ENCODE measurements at regions not wholly inside any gene's neighbourhood (a gene's known extent, or its start where the extent isn't known, plus 50 kb on each side); places are given as distances from the start of the nearest gene placed in this dataset.

DNA sequence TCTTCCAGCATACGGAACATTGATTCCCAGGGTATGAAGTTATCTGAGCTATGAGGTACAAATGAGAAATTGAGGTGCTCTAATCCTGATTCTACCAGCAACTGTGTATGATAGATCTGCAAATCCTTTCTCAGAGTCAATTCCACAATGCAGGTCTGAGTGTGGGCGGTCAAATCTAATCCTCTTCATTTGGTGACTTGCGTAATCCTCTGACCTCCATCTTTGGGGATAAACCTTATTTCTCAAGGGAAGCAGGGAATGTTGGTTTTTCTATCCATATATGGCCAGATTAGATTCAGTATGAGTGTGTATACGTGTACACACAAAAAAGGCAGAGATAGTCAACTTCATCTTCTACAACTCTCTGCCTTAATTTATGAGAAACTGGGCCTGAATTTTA is 348.4 kb upstream of the IL12A start:
- Mint-ChIP-seq H3K4me1 (ENCODE audit: low read depth) (no peaks in the 10 kb centered on the region), H3K36me3 (ENCODE audit: low read depth) (no peaks in the 10 kb centered on the region), H3K9me3 (no peaks in the 10 kb centered on the region), H3K27me3 (ENCODE audit: low read depth) (no peaks in the 10 kb centered on the region), H3K27ac (no peak overlapping the region), H3K4me3 (no peak overlapping the region)

DNA sequence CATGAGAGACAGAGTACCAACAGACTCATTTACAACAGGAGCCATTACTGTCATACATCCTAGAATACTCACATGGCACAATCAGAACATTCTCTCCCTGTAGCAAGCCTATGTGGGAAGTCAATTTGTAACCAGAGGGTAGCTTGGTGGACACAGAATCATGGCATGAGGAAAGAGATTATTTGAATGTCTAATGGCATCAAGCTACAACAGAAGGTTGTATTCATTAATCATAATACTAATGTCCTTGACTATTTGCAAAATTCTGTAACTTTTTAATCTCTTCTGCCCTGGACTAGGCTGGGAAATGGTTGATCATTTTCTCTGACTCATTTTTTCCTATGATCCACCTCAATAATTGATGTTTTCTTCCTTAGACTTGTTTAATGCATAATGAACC is 345.2 kb upstream of the IL12A start:
- Mint-ChIP-seq H3K36me3 (ENCODE audit: low read depth) (no peaks in the 10 kb centered on the region), H3K4me3 (no peak overlapping the region), H3K27me3 (ENCODE audit: low read depth) (no peaks in the 10 kb centered on the region), H3K4me1 (ENCODE audit: low read depth) (no peaks in the 10 kb centered on the region), H3K9me3 (no peaks in the 10 kb centered on the region), H3K27ac (no peak overlapping the region)

DNA sequence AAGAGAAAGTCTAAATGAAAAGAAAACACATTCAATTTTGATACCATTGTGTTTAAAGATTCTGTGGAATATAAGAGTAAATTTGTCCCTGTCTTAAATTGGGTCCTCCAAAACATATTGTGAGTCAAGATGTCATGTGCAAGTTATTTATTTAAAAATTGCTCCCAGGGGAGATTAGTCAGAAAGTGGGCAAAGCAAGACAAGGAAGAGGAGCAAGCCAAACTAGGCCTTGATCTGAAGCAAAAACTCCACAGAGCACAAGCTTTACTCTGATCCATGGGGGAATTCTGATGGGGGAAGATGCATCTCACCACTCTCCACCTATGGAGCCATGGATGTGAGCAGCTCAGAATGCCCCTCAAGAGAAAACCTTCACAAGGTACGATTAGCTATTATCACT is 342.8 kb upstream of the IL12A start:
- Mint-ChIP-seq H3K4me3 (no peak overlapping the region), H3K27ac (no peak overlapping the region), H3K9me3 (no peaks in the 10 kb centered on the region), H3K4me1 (ENCODE audit: low read depth) (no peaks in the 10 kb centered on the region), H3K36me3 (ENCODE audit: low read depth) (no peaks in the 10 kb centered on the region), H3K27me3 (ENCODE audit: low read depth) (no peaks in the 10 kb centered on the region)

DNA sequence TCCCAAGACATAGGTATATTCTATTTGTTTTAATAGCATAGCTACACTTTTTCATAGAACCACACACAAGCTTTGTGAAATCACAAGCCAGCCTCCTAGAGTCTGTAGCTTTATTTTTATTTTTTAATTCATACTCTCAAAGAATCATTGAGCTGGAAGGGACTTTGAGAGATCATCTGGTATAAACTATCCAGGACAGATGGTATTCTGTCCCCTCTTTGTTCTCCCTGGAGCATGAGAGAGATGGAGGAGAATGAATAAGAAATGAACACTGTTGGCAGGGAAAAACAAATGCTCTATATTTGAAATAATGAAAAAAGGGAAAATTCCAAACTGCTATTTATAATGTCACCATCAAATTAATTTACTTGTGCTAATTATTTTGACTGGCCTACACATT is 338.7 kb upstream of the IL12A start:
- H3K4me1 Mint-ChIP-seq (ENCODE audit: low read depth) = no peaks in the 10 kb centered on the region

DNA sequence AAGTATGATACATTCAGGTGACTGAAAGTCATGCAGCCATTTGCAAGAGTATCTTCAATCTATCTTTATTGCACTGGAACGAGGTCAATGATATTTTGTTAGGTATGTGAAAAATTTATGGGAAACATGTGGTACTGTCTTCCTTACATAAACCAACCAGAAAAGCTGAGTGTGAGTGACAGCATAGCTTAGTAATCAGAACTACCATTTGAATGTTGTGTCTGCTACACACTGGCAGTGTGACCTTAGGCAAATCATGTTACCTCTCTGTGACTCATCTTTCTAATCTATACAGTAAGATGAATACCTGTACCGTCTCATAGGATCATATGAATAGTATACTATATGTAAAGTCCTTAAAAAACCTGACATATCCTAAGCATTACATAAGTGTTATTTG is 337.9 kb upstream of the IL12A start:
- no peaks in the 10 kb centered on the region for H3K27me3 Mint-ChIP-seq (ENCODE audit: low read depth)
- H3K9me3 Mint-ChIP-seq = no peaks in the 10 kb centered on the region
- H3K36me3 Mint-ChIP-seq (ENCODE audit: low read depth) = no peaks in the 10 kb centered on the region

More for the DNA sequence above, 338.7 kb upstream of the IL12A start:
- H3K27me3 Mint-ChIP-seq (ENCODE audit: low read depth) = no peaks in the 10 kb centered on the region
- H3K27ac Mint-ChIP-seq = no peak overlapping the region
- H3K9me3 Mint-ChIP-seq = no peaks in the 10 kb centered on the region
- H3K36me3 Mint-ChIP-seq (ENCODE audit: low read depth) = no peaks in the 10 kb centered on the region
- no peak overlapping the region for H3K4me3 Mint-ChIP-seq

DNA sequence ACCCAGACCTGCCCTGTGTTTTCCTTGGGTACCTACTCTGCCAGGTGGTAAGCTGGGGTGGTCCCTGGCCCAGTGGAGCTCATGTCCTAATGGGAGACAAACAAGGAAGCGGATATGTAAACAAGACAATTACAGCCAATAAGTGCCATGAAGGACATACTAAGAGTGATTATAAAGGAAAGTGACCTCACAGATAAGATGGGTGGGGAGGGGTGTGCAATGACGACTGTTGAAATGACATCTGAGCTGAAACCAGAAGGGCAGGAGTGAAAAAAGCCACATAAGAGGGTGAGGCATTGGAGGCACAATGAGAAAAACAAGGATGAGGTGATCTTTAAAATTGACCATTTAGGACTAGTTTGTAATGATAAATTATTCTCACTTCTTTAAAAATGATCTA is 336.2 kb upstream of the IL12A start:
- Mint-ChIP-seq H3K9me3 (no peaks in the 10 kb centered on the region), H3K4me3 (no peak overlapping the region), H3K36me3 (ENCODE audit: low read depth) (no peaks in the 10 kb centered on the region), H3K27me3 (ENCODE audit: low read depth) (no peaks in the 10 kb centered on the region), H3K27ac (no peak overlapping the region), H3K4me1 (ENCODE audit: low read depth) (no peaks in the 10 kb centered on the region)

More for the DNA sequence above, 337.9 kb upstream of the IL12A start:
- Mint-ChIP-seq H3K4me1 (ENCODE audit: low read depth) (no peaks in the 10 kb centered on the region), H3K27ac (no peak overlapping the region), H3K4me3 (no peak overlapping the region)

DNA sequence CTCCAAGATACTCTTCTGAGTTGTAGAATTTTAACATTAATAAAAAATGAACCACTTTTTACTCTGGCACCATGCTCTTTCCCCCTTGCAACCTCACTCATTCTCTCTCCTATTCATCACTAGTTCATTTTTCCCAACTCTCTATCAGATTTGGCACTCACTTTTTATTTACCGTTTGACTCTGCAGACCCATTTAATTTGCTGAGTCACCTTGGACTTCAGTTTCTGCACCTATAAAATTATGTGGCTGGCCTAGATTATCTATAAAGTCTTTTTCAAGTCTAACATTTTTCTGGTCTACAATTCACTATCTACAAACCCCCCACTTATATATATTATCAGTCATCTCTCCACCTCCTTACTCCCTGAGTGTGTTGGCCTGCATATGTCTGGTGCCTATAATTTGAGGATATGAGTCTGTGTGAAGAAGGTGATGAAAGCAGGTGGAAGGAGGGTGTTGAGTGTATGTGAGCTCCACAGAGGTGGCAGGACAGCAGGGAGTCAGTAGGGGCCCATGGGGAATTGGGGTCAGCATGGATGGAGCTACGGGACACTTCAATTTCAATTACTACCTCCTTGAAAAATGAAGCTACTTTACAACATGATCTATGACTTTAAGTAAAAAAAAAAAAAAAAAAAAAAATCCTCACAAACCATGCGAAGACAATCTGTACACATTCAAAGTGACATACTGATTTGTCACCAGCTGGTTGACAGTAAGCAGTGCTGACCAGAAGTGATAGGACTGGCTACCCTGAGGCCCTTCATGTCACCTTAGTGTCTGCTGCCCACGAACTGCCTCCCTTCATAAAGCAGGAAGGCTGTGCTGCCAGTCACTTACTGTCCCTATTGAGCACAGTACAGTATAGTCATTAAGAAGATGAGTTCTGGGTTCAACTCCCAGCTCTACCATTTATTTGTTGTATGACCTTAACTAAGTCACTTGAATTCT is 334.2 kb upstream of the IL12A start:
- no peaks in the 10 kb centered on the region for H3K4me1 Mint-ChIP-seq (ENCODE audit: low read depth)
- no peak overlapping the region for H3K4me3 Mint-ChIP-seq
- H3K27me3 Mint-ChIP-seq (ENCODE audit: low read depth) = no peaks in the 10 kb centered on the region
- H3K36me3 Mint-ChIP-seq (ENCODE audit: low read depth) = no peaks in the 10 kb centered on the region
- no peaks in the 10 kb centered on the region for H3K9me3 Mint-ChIP-seq
- no peak overlapping the region for H3K27ac Mint-ChIP-seq

DNA sequence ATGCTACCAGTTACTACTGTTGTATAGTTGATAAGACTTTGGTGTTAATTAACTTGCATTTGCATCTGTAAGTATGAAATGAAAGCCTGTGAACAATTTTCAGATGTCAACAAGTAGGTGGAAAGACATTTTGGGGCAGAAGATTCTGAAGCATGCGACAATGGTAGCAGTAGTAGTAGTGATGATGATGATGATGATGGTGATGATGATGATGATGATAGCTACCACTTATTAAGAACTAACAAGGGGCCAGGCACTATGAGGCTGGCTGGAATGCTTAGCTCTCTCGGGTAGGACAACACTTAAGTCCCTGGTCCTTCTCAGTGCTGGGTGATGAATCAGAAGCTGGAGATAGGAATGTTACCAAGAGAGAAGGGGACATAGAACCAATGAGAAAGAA is 333.4 kb upstream of the IL12A start:
- Mint-ChIP-seq H3K27ac (no peak overlapping the region), H3K36me3 (ENCODE audit: low read depth) (no peaks in the 10 kb centered on the region), H3K9me3 (no peaks in the 10 kb centered on the region), H3K27me3 (ENCODE audit: low read depth) (no peaks in the 10 kb centered on the region), H3K4me1 (ENCODE audit: low read depth) (no peaks in the 10 kb centered on the region), H3K4me3 (no peak overlapping the region)

DNA sequence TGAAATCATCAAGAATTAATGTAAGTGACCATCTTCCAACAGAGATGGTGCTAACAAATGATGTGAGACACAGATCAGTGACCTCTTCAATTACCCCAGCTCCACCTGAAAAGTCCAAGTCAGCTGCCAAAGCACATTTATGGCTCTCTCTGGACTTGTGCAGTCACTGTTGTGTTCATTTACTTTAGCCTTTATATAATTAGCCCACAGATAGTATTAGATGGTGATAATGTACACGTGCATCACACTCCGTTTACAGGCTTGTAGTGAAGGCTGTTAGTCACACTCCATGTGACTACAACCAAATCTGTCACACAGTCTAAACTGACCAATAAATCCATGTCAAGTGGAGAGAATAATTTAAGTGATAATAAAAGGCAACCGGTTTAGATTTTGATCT is 331.5 kb upstream of the IL12A start:
- Mint-ChIP-seq H3K27me3 (ENCODE audit: low read depth) (no peaks in the 10 kb centered on the region), H3K36me3 (ENCODE audit: low read depth) (no peaks in the 10 kb centered on the region), H3K9me3 (no peaks in the 10 kb centered on the region), H3K4me3 (no peak overlapping the region), H3K4me1 (ENCODE audit: low read depth) (no peaks in the 10 kb centered on the region), H3K27ac (no peak overlapping the region)

DNA sequence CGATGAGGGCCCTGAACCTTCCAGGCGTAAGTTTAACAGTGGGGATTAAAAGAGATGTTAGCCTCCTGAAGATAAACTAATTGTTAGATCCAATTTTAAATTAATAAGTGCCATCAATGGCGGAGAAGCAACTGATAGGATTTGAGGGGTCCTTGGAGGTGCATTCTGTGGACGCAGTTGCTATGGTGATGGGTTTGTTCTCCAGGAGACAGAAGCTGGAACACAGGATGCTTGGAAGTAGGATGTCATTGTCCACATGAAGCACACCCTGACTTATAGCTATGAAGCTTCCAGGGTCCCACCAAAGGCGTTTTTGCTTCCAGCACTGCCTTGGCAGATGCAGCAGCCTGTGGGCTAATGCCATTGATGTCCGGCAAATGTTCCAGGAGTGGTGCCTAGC is 331.0 kb upstream of the IL12A start:
- Mint-ChIP-seq H3K9me3 (no peaks in the 10 kb centered on the region), H3K36me3 (ENCODE audit: low read depth) (no peaks in the 10 kb centered on the region), H3K4me3 (no peak overlapping the region), H3K4me1 (ENCODE audit: low read depth) (no peaks in the 10 kb centered on the region), H3K27me3 (ENCODE audit: low read depth) (no peaks in the 10 kb centered on the region), H3K27ac (no peak overlapping the region)

DNA sequence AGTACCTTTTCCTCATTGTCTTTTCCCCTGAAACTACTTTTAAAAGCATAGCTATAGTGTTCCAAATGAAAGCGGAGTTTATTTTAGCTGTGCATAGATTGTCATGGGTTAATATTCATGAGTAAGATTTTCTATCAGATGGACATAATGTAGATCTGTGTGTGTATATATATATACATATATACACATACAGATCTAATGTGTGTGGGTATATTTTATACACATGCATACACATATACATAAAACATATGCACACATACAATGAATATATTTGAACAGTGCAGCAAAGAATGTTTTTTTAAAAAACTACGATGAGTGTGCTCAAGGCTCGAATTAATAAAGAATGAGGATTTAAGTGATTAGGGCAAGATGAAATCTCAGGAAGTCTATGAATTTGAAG is 328.3 kb upstream of the IL12A start:
- Mint-ChIP-seq H3K4me1 (ENCODE audit: low read depth) (no peaks in the 10 kb centered on the region), H3K27me3 (ENCODE audit: low read depth) (no peaks in the 10 kb centered on the region), H3K36me3 (ENCODE audit: low read depth) (no peaks in the 10 kb centered on the region), H3K9me3 (no peaks in the 10 kb centered on the region), H3K4me3 (no peak overlapping the region), H3K27ac (no peak overlapping the region)

DNA sequence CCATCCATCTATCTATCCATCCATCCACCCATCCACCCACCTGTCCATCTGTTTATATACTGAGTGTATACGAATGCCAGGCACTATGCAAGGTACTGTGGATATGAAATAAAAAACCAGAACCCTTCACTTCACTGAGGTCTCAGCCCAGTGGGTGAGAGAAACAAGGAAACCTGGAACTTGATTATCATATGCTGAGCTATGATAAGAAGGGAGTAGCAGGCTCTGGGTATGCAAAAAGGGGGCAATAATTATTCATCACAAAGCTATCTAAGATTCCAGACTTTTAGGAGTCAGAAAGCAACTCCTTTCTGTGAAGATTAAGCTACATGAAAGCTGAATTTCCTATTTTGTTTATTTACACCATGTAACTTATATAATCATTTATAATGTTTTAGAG is 327.7 kb upstream of the IL12A start:
- Mint-ChIP-seq H3K4me1 (ENCODE audit: low read depth) (no peaks in the 10 kb centered on the region), H3K9me3 (no peaks in the 10 kb centered on the region), H3K27ac (no peak overlapping the region), H3K36me3 (ENCODE audit: low read depth) (no peaks in the 10 kb centered on the region), H3K4me3 (no peak overlapping the region), H3K27me3 (ENCODE audit: low read depth) (no peaks in the 10 kb centered on the region)

DNA sequence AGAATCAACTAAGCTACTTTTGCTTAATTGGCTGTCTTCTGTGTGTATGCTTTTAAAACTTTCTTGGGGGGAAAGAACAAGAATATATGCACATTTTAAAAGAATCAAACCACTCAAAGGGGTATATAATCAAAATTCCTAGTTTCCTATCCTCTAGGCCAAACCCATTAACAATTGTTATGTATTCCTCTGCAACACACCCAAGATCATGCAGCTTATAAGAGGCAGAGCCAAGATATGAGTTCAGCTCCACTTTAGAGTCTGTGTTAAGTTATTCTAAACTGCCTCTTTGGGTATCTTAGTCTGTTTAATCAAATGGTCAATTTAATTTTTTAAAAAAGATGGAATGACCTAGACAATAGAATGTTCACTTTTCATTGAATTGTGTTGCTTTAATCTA is 326.1 kb upstream of the IL12A start:
- H3K36me3 Mint-ChIP-seq (ENCODE audit: low read depth) = no peaks in the 10 kb centered on the region

DNA sequence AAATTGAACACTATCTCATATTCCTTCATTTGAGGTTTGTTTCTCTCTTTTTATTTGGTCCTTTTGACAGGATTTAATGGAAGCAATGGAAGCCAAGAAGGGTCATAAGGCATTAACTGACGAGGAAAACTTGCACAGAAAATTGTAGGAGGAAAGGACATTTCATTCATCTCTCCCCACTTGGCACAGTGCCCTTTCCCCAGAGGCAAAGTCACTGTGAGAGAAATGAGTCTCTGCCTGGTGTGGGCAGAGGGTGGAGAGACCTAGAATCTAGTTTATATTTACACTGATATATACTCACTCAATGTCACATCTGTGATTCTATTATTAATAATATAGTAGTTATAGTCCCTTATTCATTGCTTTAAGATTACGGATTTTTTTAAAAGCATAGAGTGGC is 324.6 kb upstream of the IL12A start:
- Mint-ChIP-seq H3K9me3 (no peaks in the 10 kb centered on the region), H3K36me3 (ENCODE audit: low read depth) (no peaks in the 10 kb centered on the region), H3K4me3 (no peak overlapping the region), H3K27me3 (ENCODE audit: low read depth) (no peaks in the 10 kb centered on the region), H3K27ac (no peak overlapping the region), H3K4me1 (ENCODE audit: low read depth) (no peaks in the 10 kb centered on the region)

More for the DNA sequence above, 326.1 kb upstream of the IL12A start:
- no peak overlapping the region for H3K27ac Mint-ChIP-seq
- H3K4me3 Mint-ChIP-seq = no peak overlapping the region
- H3K4me1 Mint-ChIP-seq (ENCODE audit: low read depth) = no peaks in the 10 kb centered on the region
- H3K27me3 Mint-ChIP-seq (ENCODE audit: low read depth) = no peaks in the 10 kb centered on the region
- H3K9me3 Mint-ChIP-seq = no peaks in the 10 kb centered on the region

DNA sequence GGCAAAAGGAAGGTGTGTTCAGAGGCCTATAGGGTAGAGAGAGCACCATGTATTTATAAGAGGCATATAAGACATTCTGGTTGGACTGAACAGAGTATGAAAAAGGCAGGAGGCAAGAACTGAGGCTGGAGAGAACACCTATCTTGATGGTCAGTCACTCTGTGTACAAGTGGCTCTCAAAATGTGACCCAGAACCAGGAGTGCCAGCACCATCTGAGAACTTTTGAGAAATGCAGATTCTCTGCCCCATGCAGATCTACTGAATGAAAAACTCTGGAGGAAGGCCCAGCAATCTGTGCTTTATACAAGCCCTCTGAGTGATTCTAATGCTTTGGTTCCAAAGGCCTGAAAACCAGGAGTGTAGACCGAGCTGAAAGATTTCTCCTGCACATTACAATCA is 324.0 kb upstream of the IL12A start:
- Mint-ChIP-seq H3K4me1 (ENCODE audit: low read depth) (no peaks in the 10 kb centered on the region), H3K36me3 (ENCODE audit: low read depth) (no peaks in the 10 kb centered on the region), H3K27me3 (ENCODE audit: low read depth) (no peaks in the 10 kb centered on the region), H3K27ac (no peak overlapping the region), H3K4me3 (no peak overlapping the region), H3K9me3 (no peaks in the 10 kb centered on the region)

Measured in T-helper 1 cell treated with Interleukin-12 subunit alpha and Interleukin-12 subunit beta and Interleukin-4 antibody, amounts not matched to agents 30 μg/mL and 1 μg/mL, for 36 hours (primary cell).